HG03575 (cell line): ENCODE measurements at regions not wholly inside any gene's neighbourhood (a gene's known extent, or its start where the extent isn't known, plus 50 kb on each side); places are given as distances from the start of the nearest gene placed in this dataset.

Experiments
- ATAC-seq: cut with Tn5 transposase; IDR thresholded peaks from one replicate; pipeline ENCODE4 v1.9.1; 2021; ENCODE audit not compliant: unreplicated experiment, insufficient number of reproducible peaks, low FRiP score; ENCODE audit errors: extremely low read depth

GRCh38 chr7:121485467-121486243 is 89.5 kb upstream of the FAM3C start:
- ATAC-seq, result no peak

- no peak for ATAC-seq
Observed at GRCh38 chr7:121484089-121484763, 88.1 kb upstream of the FAM3C start.

GRCh38 chr7:121480566-121481335 is 84.6 kb upstream of the FAM3C start:
- no peak for ATAC-seq

GRCh38 chr7:121480058-121480457 is 84.0 kb upstream of the FAM3C start:
- no peak for ATAC-seq

- no peak for ATAC-seq
Observed at GRCh38 chr7:121479466-121479865, 83.4 kb upstream of the FAM3C start.

GRCh38 chr7:121475806-121476205 is 79.7 kb upstream of the FAM3C start:
- no peak for ATAC-seq

- no peak for ATAC-seq
Observed at GRCh38 chr7:121474301-121474673, 78.2 kb upstream of the FAM3C start.

- ATAC-seq, result no peak
Observed at GRCh38 chr7:121473645-121474300, 77.7 kb upstream of the FAM3C start.

- ATAC-seq, result no peak
Observed at GRCh38 chr7:121466455-121466854, 70.3 kb upstream of the FAM3C start.

- no peak for ATAC-seq
Observed at GRCh38 chr7:121459148-121459547, 63.0 kb upstream of the FAM3C start.

GRCh38 chr7:121456785-121457359 is 60.8 kb upstream of the FAM3C start:
- ATAC-seq, result no peak

GRCh38 chr7:121456015-121456414 is 59.9 kb upstream of the FAM3C start:
- no peak for ATAC-seq

GRCh38 chr7:121452389-121452788 is 56.3 kb upstream of the FAM3C start:
- no peak for ATAC-seq

- ATAC-seq, result no peak
Observed at GRCh38 chr7:121451367-121452094, 55.4 kb upstream of the FAM3C start.

- no peak for ATAC-seq
Observed at GRCh38 chr7:121450631-121451198, 54.6 kb upstream of the FAM3C start.

GRCh38 chr7:121449735-121450240 is 53.7 kb upstream of the FAM3C start:
- ATAC-seq, result no peak

- ATAC-seq, result no peak
Observed at GRCh38 chr7:121449329-121449728, 53.2 kb upstream of the FAM3C start.

GRCh38 chr7:121448429-121448828 is 52.3 kb upstream of the FAM3C start:
- no peak for ATAC-seq
